RWPE2 (cell line): ENCODE measurements at regions not wholly inside any gene's neighbourhood (a gene's known extent, or its start where the extent isn't known, plus 50 kb on each side); places are given as distances from the start of the nearest gene placed in this dataset.

Source experiments
- ATAC-seq: fragments of 200-7000 bp; cut with Tn5 transposase; 3 replicates; pipeline ENCODE4 v1.9.1; 2021; ENCODE audit warnings: low read depth
- DNase-seq: peaks from one replicate; pipeline ENCODE4 v3.0.0-alpha.2; 2020; ENCODE audit warnings: low spot score
- H3K27ac ChIP-seq: fragments of 450-650 bp; 2 replicates; pipeline ENCODE4 v1.5.1; 2017; ENCODE audit warnings: mild to moderate bottlenecking; ENCODE audit not compliant: poor library complexity, severe bottlenecking
- H3K27me3 ChIP-seq: fragments of 250-450 bp; sonication (Bioruptor Pico); 2 replicates; pipeline ENCODE4 v1.5.1; 2021; ENCODE audit warnings: mild to moderate bottlenecking, moderate library complexity; ENCODE audit not compliant: insufficient read depth, poor library complexity, severe bottlenecking
- H3K36me3 ChIP-seq: fragments of 250-450 bp; sonication (Bioruptor Pico); 2 replicates; pipeline ENCODE4 v1.5.1; 2020; ENCODE audit warnings: low read depth, mild to moderate bottlenecking, moderate library complexity
- H3K4me1 ChIP-seq: fragments of 250-450 bp; sonication (Bioruptor Pico); 2 replicates; pipeline ENCODE4 v1.5.1; 2021; ENCODE audit warnings: mild to moderate bottlenecking, moderate library complexity; ENCODE audit not compliant: insufficient read depth, poor library complexity, severe bottlenecking
- H3K4me3 ChIP-seq: fragments of 250-450 bp; sonication (Bioruptor Pico); 2 replicates; pipeline ENCODE4 v1.5.1; 2021; ENCODE audit warnings: mild to moderate bottlenecking, moderate library complexity; ENCODE audit not compliant: severe bottlenecking
- H3K9me3 ChIP-seq: fragments of 250-450 bp; sonication (Bioruptor Pico); 2 replicates; pipeline ENCODE4 v1.5.1; 2021; ENCODE audit warnings: mild to moderate bottlenecking, moderate library complexity; ENCODE audit not compliant: severe bottlenecking
- CTCF ChIP-seq: fragments of 450-650 bp; IDR thresholded peaks from one replicate; pipeline ENCODE4 v1.5.1; 2017; ENCODE audit warnings: mild to moderate bottlenecking, moderate library complexity; ENCODE audit not compliant: poor library complexity, severe bottlenecking

- Histone ChIP-seq H3K4me3 (no peak overlapping the region), H3K9me3 (no peaks in the 10 kb centered on the region), H3K36me3 (no peaks in the 10 kb centered on the region), H3K27ac (no peak overlapping the region), H3K4me1 (no peaks in the 10 kb centered on the region), H3K27me3 (peaks cover 8% of the 10 kb centered on the region)
- no peak for TF ChIP-seq CTCF
- DNase-seq (no peak), ATAC-seq (no peak)
Measured at GRCh38 chr18:74023220-74023619, 124.4 kb downstream of the FBXO15 start.

- ATAC-seq (no peak), DNase-seq (no peak)
- Histone ChIP-seq H3K27me3 (peaks cover 9% of the 10 kb centered on the region), H3K4me3 (no peak overlapping the region), H3K9me3 (no peaks in the 10 kb centered on the region), H3K4me1 (no peaks in the 10 kb centered on the region), H3K27ac (no peak overlapping the region), H3K36me3 (no peaks in the 10 kb centered on the region)
- TF ChIP-seq CTCF = no peak
Measured at GRCh38 chr18:74019864-74020263, 127.8 kb downstream of the FBXO15 start.

DNA sequence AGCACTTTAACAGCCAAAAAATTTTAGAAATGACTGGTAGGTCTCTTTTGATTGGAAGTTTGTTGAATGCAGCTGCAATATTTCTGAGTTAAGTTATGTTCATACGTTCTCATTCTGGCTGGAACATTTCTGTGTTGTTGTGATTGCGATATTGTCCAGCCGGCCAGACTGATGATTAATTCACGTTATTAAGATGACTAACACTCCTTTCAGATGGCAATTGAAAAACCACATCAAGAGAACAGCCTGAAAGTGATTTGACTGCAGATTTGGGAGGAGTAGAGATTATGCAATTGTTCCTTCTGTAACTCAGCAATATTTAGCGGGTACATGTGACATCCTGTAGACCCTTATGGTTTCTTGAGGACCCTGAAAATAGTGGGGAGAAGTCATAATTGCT lies 133.7 kb downstream of the FBXO15 start:
- no peak for DNase-seq
- H3K27me3 ChIP-seq = peaks cover 10% of the 10 kb centered on the region
- no peak for TF ChIP-seq CTCF

DNA sequence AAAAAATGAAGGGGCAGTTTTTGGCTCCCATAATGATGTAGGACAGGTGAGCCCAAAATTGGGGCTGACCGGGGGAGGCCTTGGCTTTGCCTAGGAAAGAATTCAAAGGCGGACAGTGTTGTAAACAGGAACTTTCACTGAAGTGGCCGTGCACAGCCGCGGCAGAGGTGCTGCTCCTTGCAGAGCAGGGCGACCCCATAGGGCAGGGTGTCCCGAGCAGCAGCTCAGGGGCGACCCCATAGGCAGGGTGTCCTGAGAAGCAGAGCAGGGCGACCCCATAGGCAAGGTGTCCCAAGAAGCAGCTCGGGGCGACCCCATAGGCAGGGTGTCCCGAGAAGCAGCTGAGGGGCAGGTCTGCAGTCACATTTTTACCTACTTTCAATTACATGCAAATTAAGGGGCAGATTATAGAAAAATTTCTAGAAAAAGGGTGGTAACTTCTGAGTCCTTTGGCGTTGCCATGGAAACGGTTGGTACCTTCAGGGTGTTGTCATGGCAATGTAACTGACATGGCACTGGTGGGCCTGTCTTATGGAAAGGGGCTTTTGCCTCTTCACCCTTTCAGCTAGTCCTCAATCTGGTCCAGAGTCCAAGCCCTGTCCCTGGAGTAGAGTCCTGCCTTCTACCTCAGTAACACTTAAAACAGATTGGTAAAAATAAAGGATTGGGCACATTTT lies 134.5 kb downstream of the FBXO15 start:
- Histone ChIP-seq H3K4me3 (no peak overlapping the region), H3K9me3 (no peaks in the 10 kb centered on the region), H3K36me3 (no peaks in the 10 kb centered on the region), H3K27me3 (peaks cover 5% of the 10 kb centered on the region), H3K27ac (no peak overlapping the region), H3K4me1 (peaks cover 5% of the 10 kb centered on the region)
- no peak for TF ChIP-seq CTCF
- ATAC-seq (no peak; the same call in 2 of the 3 replicates), DNase-seq (no peak)

More for the DNA sequence above, 133.7 kb downstream of the FBXO15 start:
- Histone ChIP-seq H3K36me3 (no peaks in the 10 kb centered on the region), H3K9me3 (no peaks in the 10 kb centered on the region), H3K4me3 (no peak overlapping the region), H3K4me1 (peaks cover 5% of the 10 kb centered on the region), H3K27ac (no peak overlapping the region)
- ATAC-seq = peak; percentile 92

- Histone ChIP-seq H3K27me3 (no peaks in the 10 kb centered on the region), H3K36me3 (no peaks in the 10 kb centered on the region), H3K9me3 (no peaks in the 10 kb centered on the region), H3K27ac (no peak overlapping the region), H3K4me3 (no peak overlapping the region), H3K4me1 (no peaks in the 10 kb centered on the region)
- no peak for TF ChIP-seq CTCF
- ATAC-seq (no peak), DNase-seq (no peak)
Measured at GRCh38 chr18:74006143-74006542, 141.5 kb downstream of the FBXO15 start.
